ENCODE measurements at regions not wholly inside any gene's neighbourhood (a gene's known extent, or its start where the extent isn't known, plus 50 kb on each side); places are given as distances from the start of the nearest gene placed in this dataset.

- Mint-ChIP-seq H3K27ac (no peak overlapping the region), H3K27me3 (no peaks in the 10 kb centered on the region), H3K9me3 (no peaks in the 10 kb centered on the region), H3K4me3 (no peak overlapping the region), H3K36me3 (ENCODE audit: low read depth) (no peaks in the 10 kb centered on the region), H3K4me1 (no peaks in the 10 kb centered on the region)
- ATAC-seq (ENCODE audit: low read depth) (no peak), DNase-seq (no peak)
- ChIA-PET POLR2A (no interaction called here), CTCF (no interaction called here)
- TF ChIP-seq, protein P1, sequence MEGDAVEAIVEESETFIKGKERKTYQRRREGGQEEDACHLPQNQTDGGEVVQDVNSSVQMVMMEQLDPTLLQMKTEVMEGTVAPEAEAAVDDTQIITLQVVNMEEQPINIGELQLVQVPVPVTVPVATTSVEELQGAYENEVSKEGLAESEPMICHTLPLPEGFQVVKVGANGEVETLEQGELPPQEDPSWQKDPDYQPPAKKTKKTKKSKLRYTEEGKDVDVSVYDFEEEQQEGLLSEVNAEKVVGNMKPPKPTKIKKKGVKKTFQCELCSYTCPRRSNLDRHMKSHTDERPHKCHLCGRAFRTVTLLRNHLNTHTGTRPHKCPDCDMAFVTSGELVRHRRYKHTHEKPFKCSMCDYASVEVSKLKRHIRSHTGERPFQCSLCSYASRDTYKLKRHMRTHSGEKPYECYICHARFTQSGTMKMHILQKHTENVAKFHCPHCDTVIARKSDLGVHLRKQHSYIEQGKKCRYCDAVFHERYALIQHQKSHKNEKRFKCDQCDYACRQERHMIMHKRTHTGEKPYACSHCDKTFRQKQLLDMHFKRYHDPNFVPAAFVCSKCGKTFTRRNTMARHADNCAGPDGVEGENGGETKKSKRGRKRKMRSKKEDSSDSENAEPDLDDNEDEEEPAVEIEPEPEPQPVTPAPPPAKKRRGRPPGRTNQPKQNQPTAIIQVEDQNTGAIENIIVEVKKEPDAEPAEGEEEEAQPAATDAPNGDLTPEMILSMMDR (IDR thresholded peaks at IDR 0.05) = no peak
- intact Hi-C loops (cut with micrococcal nuclease) = no loop called here
These were observed 314.3 kb upstream of the IRX1 start for GRCh38 chr5:3281366-3281765.

DNA sequence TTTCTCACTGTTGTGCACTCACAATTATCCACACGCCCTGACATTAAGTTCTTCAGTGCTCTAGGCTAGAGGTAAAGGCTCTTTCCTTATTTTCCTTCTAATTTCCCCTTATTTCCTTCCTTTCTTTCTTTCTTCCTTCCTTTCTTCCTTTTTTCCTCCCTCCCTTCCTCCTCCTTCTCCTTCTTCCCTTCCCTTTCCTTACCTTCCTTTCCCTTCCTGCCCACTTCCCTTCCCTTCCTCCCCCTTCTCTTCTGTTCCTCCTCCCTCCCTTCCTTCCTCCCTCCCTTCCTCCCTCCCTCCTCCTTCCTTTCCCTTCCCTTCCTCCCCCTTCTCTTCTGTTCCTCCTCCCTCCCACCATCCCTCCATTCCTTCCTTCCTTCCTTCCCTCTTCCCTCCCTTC is 317.0 kb upstream of the IRX1 start:
- POLR2A ChIA-PET = no interaction called here
- TF ChIP-seq, protein P1 (IDR thresholded peaks at IDR 0.05) = no peak
- CTCF ChIA-PET = no interaction called here
- DNase-seq (no peak), ATAC-seq (ENCODE audit: low read depth) (no peak)
- no peak overlapping the region for H3K4me3 Mint-ChIP-seq
- H3K9me3 Mint-ChIP-seq = no peaks in the 10 kb centered on the region
- no peaks in the 10 kb centered on the region for H3K4me1 Mint-ChIP-seq
- H3K27ac Mint-ChIP-seq = no peak overlapping the region
- H3K27me3 Mint-ChIP-seq = no peaks in the 10 kb centered on the region
- intact Hi-C loops (cut with micrococcal nuclease) = no loop called here
- no peaks in the 10 kb centered on the region for H3K36me3 Mint-ChIP-seq (ENCODE audit: low read depth)

GRCh38 chr5:3277590-3278196 is 317.9 kb upstream of the IRX1 start:
- DNase-seq (no peak), ATAC-seq (ENCODE audit: low read depth) (no peak)
- H3K27me3 Mint-ChIP-seq = no peaks in the 10 kb centered on the region
- ChIA-PET POLR2A (no interaction called here), CTCF (no interaction called here)
- TF ChIP-seq, protein P1 (IDR thresholded peaks at IDR 0.05) = no peak
- no peak overlapping the region for H3K27ac Mint-ChIP-seq
- no peak overlapping the region for H3K4me3 Mint-ChIP-seq
- no peaks in the 10 kb centered on the region for H3K4me1 Mint-ChIP-seq
- no peaks in the 10 kb centered on the region for H3K36me3 Mint-ChIP-seq (ENCODE audit: low read depth)
- intact Hi-C loops (cut with micrococcal nuclease) = no loop called here
- H3K9me3 Mint-ChIP-seq = no peaks in the 10 kb centered on the region

DNA sequence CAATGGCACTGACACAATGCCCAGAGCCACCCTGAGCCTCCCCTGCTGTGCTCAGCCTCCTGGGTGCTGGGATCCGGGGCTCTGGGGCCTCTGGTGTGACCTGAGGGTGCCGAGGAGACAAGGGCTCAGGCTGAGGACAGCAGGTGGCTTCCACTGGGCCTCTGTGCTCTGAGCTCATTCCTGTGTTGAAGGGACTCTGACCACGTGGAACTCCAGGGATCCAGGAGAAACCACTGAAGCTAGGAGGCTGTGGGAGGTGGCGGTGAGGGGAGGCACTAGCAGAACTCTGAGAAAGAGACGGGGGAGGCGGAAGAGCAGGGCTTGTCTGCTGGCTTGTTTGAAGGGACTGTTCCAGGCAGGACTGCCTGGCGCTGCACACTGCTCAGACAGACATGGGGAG is 318.7 kb upstream of the IRX1 start:
- ChIA-PET POLR2A (no interaction called here), CTCF (no interaction called here)
- no peak for DNase-seq
- no peaks in the 10 kb centered on the region for H3K36me3 Mint-ChIP-seq (ENCODE audit: low read depth)
- intact Hi-C loops (cut with micrococcal nuclease) = no loop called here
- no peak overlapping the region for H3K4me3 Mint-ChIP-seq
- ATAC-seq (ENCODE audit: low read depth) = no peak
- H3K9me3 Mint-ChIP-seq = no peaks in the 10 kb centered on the region
- no peak overlapping the region for H3K27ac Mint-ChIP-seq
- TF ChIP-seq, protein P1 (IDR thresholded peaks at IDR 0.05) = no peak
- H3K27me3 Mint-ChIP-seq = no peaks in the 10 kb centered on the region
- H3K4me1 Mint-ChIP-seq = no peaks in the 10 kb centered on the region

GRCh38 chr5:3269395-3270169 is 326.1 kb upstream of the IRX1 start:
- no peak for DNase-seq
- ChIA-PET CTCF (no interaction called here), POLR2A (no interaction called here)
- no peak overlapping the region for H3K27ac Mint-ChIP-seq
- no peak overlapping the region for H3K4me3 Mint-ChIP-seq
- H3K27me3 Mint-ChIP-seq = no peaks in the 10 kb centered on the region
- intact Hi-C loops (cut with micrococcal nuclease) = no loop called here
- H3K4me1 Mint-ChIP-seq = no peaks in the 10 kb centered on the region
- TF ChIP-seq, protein P1 (IDR thresholded peaks at IDR 0.05) = no peak
- H3K36me3 Mint-ChIP-seq (ENCODE audit: low read depth) = no peaks in the 10 kb centered on the region
- no peak for ATAC-seq (ENCODE audit: low read depth)
- H3K9me3 Mint-ChIP-seq = peaks cover 3% of the 10 kb centered on the region

All from activated B cell treated with CpG ODN at 0.5 μM for 24 hours (primary cell).